Ovary (tissue), 3 donors: ENCODE measurements at regions not wholly inside any gene's neighbourhood (a gene's known extent, or its start where the extent isn't known, plus 50 kb on each side); places are given as distances from the start of the nearest gene placed in this dataset.

Experiments
- POLR2A ChIP-seq: fragments of 450-650 bp; IDR thresholded peaks from one replicate; pipeline ENCODE4 v1.6.1; 2017; ENCODE audit warnings: antibody characterized with exemption, mild to moderate bottlenecking, moderate library complexity
- TF ChIP-seq, protein P1 (sequence below), 3 donors: fragments of 450-650 bp in 2 of 3; fragments of 200-600 bp in 1 of 3; IDR thresholded peaks; one replicate each; pipeline versions ENCODE4 v1.5.1 to v1.8.0; 2016 to 2022; ENCODE audit warnings: antibody characterized with exemption in 3 of 3, mild to moderate bottlenecking in 1 of 3
- donor health status: DM: no; HTN: no; CAD: no.

- TF ChIP-seq, protein P1, sequence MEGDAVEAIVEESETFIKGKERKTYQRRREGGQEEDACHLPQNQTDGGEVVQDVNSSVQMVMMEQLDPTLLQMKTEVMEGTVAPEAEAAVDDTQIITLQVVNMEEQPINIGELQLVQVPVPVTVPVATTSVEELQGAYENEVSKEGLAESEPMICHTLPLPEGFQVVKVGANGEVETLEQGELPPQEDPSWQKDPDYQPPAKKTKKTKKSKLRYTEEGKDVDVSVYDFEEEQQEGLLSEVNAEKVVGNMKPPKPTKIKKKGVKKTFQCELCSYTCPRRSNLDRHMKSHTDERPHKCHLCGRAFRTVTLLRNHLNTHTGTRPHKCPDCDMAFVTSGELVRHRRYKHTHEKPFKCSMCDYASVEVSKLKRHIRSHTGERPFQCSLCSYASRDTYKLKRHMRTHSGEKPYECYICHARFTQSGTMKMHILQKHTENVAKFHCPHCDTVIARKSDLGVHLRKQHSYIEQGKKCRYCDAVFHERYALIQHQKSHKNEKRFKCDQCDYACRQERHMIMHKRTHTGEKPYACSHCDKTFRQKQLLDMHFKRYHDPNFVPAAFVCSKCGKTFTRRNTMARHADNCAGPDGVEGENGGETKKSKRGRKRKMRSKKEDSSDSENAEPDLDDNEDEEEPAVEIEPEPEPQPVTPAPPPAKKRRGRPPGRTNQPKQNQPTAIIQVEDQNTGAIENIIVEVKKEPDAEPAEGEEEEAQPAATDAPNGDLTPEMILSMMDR (IDR thresholded peaks at IDR 0.05) = no peak
- TF ChIP-seq POLR2A = no peak
Observed at GRCh38 chr18:67376372-67376771, 140.1 kb downstream of the DSEL start.
